ENCODE measurements at regions not wholly inside any gene's neighbourhood (a gene's known extent, or its start where the extent isn't known, plus 50 kb on each side); places are given as distances from the start of the nearest gene placed in this dataset.

- Mint-ChIP-seq H3K4me3 (no peak overlapping the region), H3K27me3 (ENCODE audit: low read depth) (no peaks in the 10 kb centered on the region; the same call in 1 of the 2 replicates), H3K4me1 (no peaks in the 10 kb centered on the region), H3K27ac (no peak overlapping the region), H3K36me3 (ENCODE audit: insufficient read depth in 1 of 3, low read depth in 3 of 3) (no peaks in the 10 kb centered on the region), H3K9me3 (no peaks in the 10 kb centered on the region)
- Histone ChIP-seq H3K4me1 (ENCODE audit: insufficient read depth, low read length) (no peaks in the 10 kb centered on the region), H3K23ac (ENCODE audit: insufficient read length, low read depth, low read length) (no peak overlapping the region), H4K91ac (ENCODE audit: insufficient read length, low read depth, low read length) (no peak overlapping the region), H2BK5ac (ENCODE audit: insufficient read length, low read length) (no peak overlapping the region), H3K27me3 (ENCODE audit: insufficient read depth, low read length) (no peaks in the 10 kb centered on the region), H2BK12ac (ENCODE audit: insufficient read length, low read depth, low read length) (no peak overlapping the region), H3K23me2 (ENCODE audit: insufficient read length, low read depth, low read length, poor library complexity, severe bottlenecking) (no peaks in the 10 kb centered on the region), H3T11ph (ENCODE audit: low read length) (no peak overlapping the region), H2AK5ac (ENCODE audit: insufficient read length, low read length) (no peak overlapping the region), H3K14ac (ENCODE audit: insufficient read depth, low read length) (no peak overlapping the region), H3K4ac (ENCODE audit: low read depth, low read length) (no peak overlapping the region), H3K79me2 (ENCODE audit: insufficient read depth, low read length) (no peaks in the 10 kb centered on the region), H3K27ac (ENCODE audit: insufficient read length, low read depth, low read length) (no peak overlapping the region), H4K8ac (replicated peaks; ENCODE audit: insufficient read length, low read depth, low read length) (no peak overlapping the region), H3K9ac (ENCODE audit: extremely low read depth, insufficient read length, low read length) (no peak overlapping the region), H3K56ac (ENCODE audit: insufficient read length, low read depth, low read length) (no peak overlapping the region), H4K20me1 (ENCODE audit: control insufficient read depth, insufficient read depth, insufficient read length) (no peaks in the 10 kb centered on the region), H2AFZ (ENCODE audit: low read length) (no peak overlapping the region), H2BK120ac (ENCODE audit: low read depth, low read length, poor library complexity, severe bottlenecking) (no peak overlapping the region), H3K18ac (ENCODE audit: insufficient read length, low read depth, low read length) (no peak overlapping the region), H4K5ac (ENCODE audit: insufficient read length, low read depth, low read length) (no peak overlapping the region), H3K79me1 (ENCODE audit: insufficient read depth, low read depth, low read length, poor library complexity, severe bottlenecking) (no peaks in the 10 kb centered on the region), H2BK20ac (ENCODE audit: low read depth, low read length, poor library complexity, severe bottlenecking) (no peak overlapping the region), H3K9me3 (ENCODE audit: control insufficient read depth, low read depth, low read length) (no peaks in the 10 kb centered on the region), H2BK15ac (ENCODE audit: low read depth, low read length) (no peak overlapping the region), H3K4me2 (ENCODE audit: insufficient read depth, insufficient read length, low read length) (no peak overlapping the region)
- no peak for TF ChIP-seq CTCF (conservative IDR thresholded peaks at IDR 0.05)
- no peak for DNase-seq
These were observed 107.0 kb upstream of the NGF start for GRCh38 chr1:115445090-115445489.

Measured in H9 (cell line).